ENCODE measurements at regions not wholly inside any gene's neighbourhood (a gene's known extent, or its start where the extent isn't known, plus 50 kb on each side); places are given as distances from the start of the nearest gene placed in this dataset.

DNA sequence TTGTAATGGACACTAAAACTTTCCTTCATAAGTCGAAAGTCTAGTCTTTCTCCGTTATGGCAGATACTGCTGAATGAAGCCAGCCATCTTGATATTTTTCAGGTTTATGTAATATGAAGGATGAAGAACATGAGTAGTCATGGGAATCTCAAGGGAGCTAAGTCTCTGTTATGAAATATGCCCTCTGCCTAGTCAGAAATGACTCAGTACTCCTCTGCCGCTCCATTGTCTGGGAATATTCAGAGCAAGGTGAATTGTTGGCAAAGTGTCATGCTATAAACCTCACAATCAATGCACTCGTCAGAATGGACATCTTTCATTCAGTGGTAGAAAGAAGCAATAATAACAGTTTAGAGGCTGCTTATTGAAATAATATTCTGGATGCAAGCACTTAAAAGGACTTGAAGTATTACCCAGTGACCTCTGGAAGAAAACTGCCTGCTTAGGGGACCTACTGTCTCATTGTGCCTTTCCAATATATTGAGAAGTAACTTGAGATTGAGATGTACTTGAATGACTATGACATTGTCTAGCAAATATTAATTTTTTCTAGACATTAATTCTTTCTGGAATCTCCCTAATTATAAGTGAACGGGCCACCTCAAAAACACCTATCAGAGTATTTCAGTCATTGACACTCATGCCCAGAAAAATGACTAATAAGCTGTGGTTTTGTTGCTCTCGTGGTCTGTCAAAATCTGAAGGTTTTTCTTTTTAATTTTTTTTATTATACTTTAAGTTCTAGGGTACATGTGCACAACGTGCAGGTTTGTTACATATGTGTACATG is 1011.5 kb upstream of the ACO1 start:
- TF ChIP-seq, protein P1, sequence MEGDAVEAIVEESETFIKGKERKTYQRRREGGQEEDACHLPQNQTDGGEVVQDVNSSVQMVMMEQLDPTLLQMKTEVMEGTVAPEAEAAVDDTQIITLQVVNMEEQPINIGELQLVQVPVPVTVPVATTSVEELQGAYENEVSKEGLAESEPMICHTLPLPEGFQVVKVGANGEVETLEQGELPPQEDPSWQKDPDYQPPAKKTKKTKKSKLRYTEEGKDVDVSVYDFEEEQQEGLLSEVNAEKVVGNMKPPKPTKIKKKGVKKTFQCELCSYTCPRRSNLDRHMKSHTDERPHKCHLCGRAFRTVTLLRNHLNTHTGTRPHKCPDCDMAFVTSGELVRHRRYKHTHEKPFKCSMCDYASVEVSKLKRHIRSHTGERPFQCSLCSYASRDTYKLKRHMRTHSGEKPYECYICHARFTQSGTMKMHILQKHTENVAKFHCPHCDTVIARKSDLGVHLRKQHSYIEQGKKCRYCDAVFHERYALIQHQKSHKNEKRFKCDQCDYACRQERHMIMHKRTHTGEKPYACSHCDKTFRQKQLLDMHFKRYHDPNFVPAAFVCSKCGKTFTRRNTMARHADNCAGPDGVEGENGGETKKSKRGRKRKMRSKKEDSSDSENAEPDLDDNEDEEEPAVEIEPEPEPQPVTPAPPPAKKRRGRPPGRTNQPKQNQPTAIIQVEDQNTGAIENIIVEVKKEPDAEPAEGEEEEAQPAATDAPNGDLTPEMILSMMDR (IDR thresholded peaks at IDR 0.05; ENCODE audit: low read length), result no peak
- no peak for TF ChIP-seq EZH2 (IDR thresholded peaks at IDR 0.05; ENCODE audit: borderline replicate concordance, low read length)
